ENCODE measurements at regions not wholly inside any gene's neighbourhood (a gene's known extent, or its start where the extent isn't known, plus 50 kb on each side); places are given as distances from the start of the nearest gene placed in this dataset.

DNA sequence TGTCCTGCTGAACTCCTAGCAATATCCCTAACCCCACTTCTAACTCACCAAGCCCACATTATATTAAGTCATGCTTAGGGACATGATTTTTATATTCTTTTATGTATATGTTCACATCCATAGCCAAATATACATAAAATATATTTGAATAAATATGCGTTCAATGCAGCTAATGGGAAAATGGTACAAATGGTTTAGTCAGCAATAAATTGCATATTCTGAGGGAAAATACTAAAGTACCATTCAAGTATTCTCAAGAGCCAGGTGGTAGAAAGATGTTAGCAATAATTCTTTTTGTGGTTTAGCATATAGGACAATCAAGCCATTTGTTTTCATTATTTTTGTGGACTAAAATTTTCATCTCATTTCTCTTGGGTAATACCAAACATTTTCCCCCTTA, 306.0 kb downstream of the TDRD15 start:
- ATAC-seq (no peak), DNase-seq (no peak)

GRCh38 chr2:21431078-21431477, 307.3 kb downstream of the TDRD15 start:
- H3K27ac ChIP-seq, result no peak overlapping the region
- TF ChIP-seq, protein P1, sequence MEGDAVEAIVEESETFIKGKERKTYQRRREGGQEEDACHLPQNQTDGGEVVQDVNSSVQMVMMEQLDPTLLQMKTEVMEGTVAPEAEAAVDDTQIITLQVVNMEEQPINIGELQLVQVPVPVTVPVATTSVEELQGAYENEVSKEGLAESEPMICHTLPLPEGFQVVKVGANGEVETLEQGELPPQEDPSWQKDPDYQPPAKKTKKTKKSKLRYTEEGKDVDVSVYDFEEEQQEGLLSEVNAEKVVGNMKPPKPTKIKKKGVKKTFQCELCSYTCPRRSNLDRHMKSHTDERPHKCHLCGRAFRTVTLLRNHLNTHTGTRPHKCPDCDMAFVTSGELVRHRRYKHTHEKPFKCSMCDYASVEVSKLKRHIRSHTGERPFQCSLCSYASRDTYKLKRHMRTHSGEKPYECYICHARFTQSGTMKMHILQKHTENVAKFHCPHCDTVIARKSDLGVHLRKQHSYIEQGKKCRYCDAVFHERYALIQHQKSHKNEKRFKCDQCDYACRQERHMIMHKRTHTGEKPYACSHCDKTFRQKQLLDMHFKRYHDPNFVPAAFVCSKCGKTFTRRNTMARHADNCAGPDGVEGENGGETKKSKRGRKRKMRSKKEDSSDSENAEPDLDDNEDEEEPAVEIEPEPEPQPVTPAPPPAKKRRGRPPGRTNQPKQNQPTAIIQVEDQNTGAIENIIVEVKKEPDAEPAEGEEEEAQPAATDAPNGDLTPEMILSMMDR (IDR thresholded peaks at IDR 0.05), result no peak
- intact Hi-C loops (cut with DNase I), result no loop called here
- no peak overlapping the region for H3K4me3 ChIP-seq
- H3K9me3 ChIP-seq, result peaks cover 0 to 2% of the 10 kb centered on the region in 2 donors
- no peak for DNase-seq
- H3K4me1 ChIP-seq, result no peaks in the 10 kb centered on the region
- H3K36me3 ChIP-seq, result no peaks in the 10 kb centered on the region
- ATAC-seq, result no peak
- H3K27me3 ChIP-seq, result no peaks in the 10 kb centered on the region

More for the DNA sequence above, 306.0 kb downstream of the TDRD15 start:
- no peaks in the 10 kb centered on the region for H3K4me1 ChIP-seq
- H3K27ac ChIP-seq, result no peak overlapping the region
- TF ChIP-seq, protein P1 (IDR thresholded peaks at IDR 0.05), result no peak
- intact Hi-C loops (cut with DNase I), result no loop called here
- no peak overlapping the region for H3K4me3 ChIP-seq
- H3K27me3 ChIP-seq, result no peaks in the 10 kb centered on the region
- no peaks in the 10 kb centered on the region for H3K36me3 ChIP-seq
- H3K9me3 ChIP-seq, result peaks cover 0 to 2% of the 10 kb centered on the region in 2 donors

- H3K4me1 ChIP-seq, result no peaks in the 10 kb centered on the region
- H3K36me3 ChIP-seq, result no peaks in the 10 kb centered on the region
- H3K27me3 ChIP-seq, result no peaks in the 10 kb centered on the region
- TF ChIP-seq, protein P1 (IDR thresholded peaks at IDR 0.05), result no peak
- intact Hi-C loops (cut with DNase I), result no loop called here
- peak overlapping the region in 1 of 2 donors; percentile 9 for H3K27ac ChIP-seq
- H3K9me3 ChIP-seq, result peaks cover 0 to 2% of the 10 kb centered on the region in 2 donors
- ATAC-seq (peak; percentile 58), DNase-seq (peak in 2 of 4 donors; percentile 18 to 53)
- H3K4me3 ChIP-seq, result no peak overlapping the region
Measured at GRCh38 chr2:21438949-21439348, 315.2 kb downstream of the TDRD15 start.

GRCh38 chr2:21441442-21441841, 317.7 kb downstream of the TDRD15 start:
- intact Hi-C loops (cut with DNase I), result no loop called here
- H3K4me3 ChIP-seq, result no peak overlapping the region
- DNase-seq (no peak), ATAC-seq (no peak)
- TF ChIP-seq, protein P1 (IDR thresholded peaks at IDR 0.05), result no peak
- H3K36me3 ChIP-seq, result no peaks in the 10 kb centered on the region
- no peak overlapping the region for H3K27ac ChIP-seq
- H3K9me3 ChIP-seq, result no peaks in the 10 kb centered on the region
- H3K4me1 ChIP-seq, result no peaks in the 10 kb centered on the region
- no peaks in the 10 kb centered on the region for H3K27me3 ChIP-seq

GRCh38 chr2:21443494-21444105, 319.8 kb downstream of the TDRD15 start:
- no peak for ATAC-seq
- intact Hi-C loops (cut with DNase I), result no loop called here
- no peak for DNase-seq
- TF ChIP-seq, protein P1 (IDR thresholded peaks at IDR 0.05), result no peak
- no peak overlapping the region for H3K27ac ChIP-seq
- no peaks in the 10 kb centered on the region for H3K27me3 ChIP-seq
- no peaks in the 10 kb centered on the region for H3K9me3 ChIP-seq
- H3K4me3 ChIP-seq, result no peak overlapping the region
- no peaks in the 10 kb centered on the region for H3K4me1 ChIP-seq
- H3K36me3 ChIP-seq, result no peaks in the 10 kb centered on the region
